H1 (cell line): ENCODE measurements at regions not wholly inside any gene's neighbourhood (a gene's known extent, or its start where the extent isn't known, plus 50 kb on each side); places are given as distances from the start of the nearest gene placed in this dataset.

Experiments used
- BCL11A ChIP-seq, 2 experiments: IDR thresholded peaks; one replicate each; pipeline ENCODE4 v1.6.1; 2011; ENCODE audit warnings: low read depth in 2 of 2, low read length in 2 of 2, mild to moderate bottlenecking in 2 of 2
- RBBP5 ChIP-seq: IDR thresholded peaks from 2 replicates; pipeline ENCODE4 v1.7.1; 2012; ENCODE audit warnings: low read depth, mild to moderate bottlenecking, inconsistent platforms, low read length, moderate library complexity, borderline replicate concordance

DNA sequence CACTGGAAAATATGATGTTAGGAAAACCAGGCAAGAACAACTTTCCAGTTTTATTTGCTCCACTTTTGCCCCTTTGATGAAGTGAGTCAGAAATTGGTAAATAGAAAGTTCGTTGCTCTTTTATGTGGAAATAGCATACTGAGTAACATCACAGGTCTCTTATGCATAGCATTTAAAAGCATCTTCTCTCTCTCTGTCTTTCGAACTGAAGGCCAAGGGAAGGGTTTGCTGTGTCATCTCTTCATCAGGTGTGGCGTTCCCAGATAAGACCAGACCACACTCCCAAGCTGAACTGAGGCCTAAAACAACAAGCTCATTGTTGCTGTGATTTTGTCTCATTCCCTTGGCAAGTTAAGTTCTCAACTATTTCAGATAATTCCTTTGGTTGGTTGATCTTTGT is 131.8 kb upstream of the GRB10 start (continued):
- no peak for TF ChIP-seq BCL11A (IDR thresholded peaks at IDR 0.05; ENCODE audit: low read depth in 2 of 2, low read length in 2 of 2)
- TF ChIP-seq RBBP5: no peak
